Pancreas (tissue), 10 donors: ENCODE measurements at regions not wholly inside any gene's neighbourhood (a gene's known extent, or its start where the extent isn't known, plus 50 kb on each side); places are given as distances from the start of the nearest gene placed in this dataset.

Source experiments
- ATAC-seq, 4 donors: fragments of 200-7000 bp; cut with Tn5 transposase; one replicate each; pipeline versions ENCODE4 v1.8.0 to v1.9.1; 2020; ENCODE audit warnings: mild to moderate bottlenecking in 4 of 4, moderate library complexity in 4 of 4
- DNase-seq, 6 donors: peaks; one replicate each; pipeline ENCODE4 v3.0.0-alpha.2; 2020
- FAIRE-seq: peaks from 2 replicates; lab custom pipeline; 2012; peaks lifted over from hg19 to GRCh38; lab: Jason Lieb, UNC
- H3K27ac ChIP-seq, 4 donors: fragments of 200-600 bp; sonication (generic); 1 replicate in 3 of 4; 2 replicates in 1 of 4; pipeline versions ENCODE4 v1.5.0 to v1.8.0; 2020
- H3K27me3 ChIP-seq, 4 donors: fragments of 200-600 bp; one replicate each; pipeline ENCODE4 v1.8.0; 2021
- H3K36me3 ChIP-seq, 3 donors: fragments of 200-600 bp; sonication (generic) in 1 of 3; one replicate each; pipeline versions ENCODE4 v1.5.0 to v1.8.0; 2020 to 2021
- H3K4me1 ChIP-seq, 3 donors: fragments of 200-600 bp; one replicate each; pipeline ENCODE4 v1.8.0; 2021
- H3K4me3 ChIP-seq, 4 donors: fragments of 200-600 bp; sonication (generic) in 2 of 4; one replicate each; pipeline versions ENCODE4 v1.5.0 to v1.8.0; 2020 to 2021
- H3K9me3 ChIP-seq, 4 donors: fragments of 200-600 bp; one replicate each; pipeline ENCODE4 v1.8.0; 2021
- WGBS, 2 donors: extraction: QIAGEN DNeasy Blood & Tissue Kit; methylation state at CpG; one replicate each; pipeline ENCODE4 v1.1.7; 2013; 5-methylcytosine and 5-hydroxymethylcytosine counted together
- intact Hi-C, 3 donors: fragments of 100-400 bp; cut with DNase I; formaldehyde crosslinking; loops; one replicate each; pipeline versions ENCODE4 v1.11.1 to v1.14.2; 2022
- TF ChIP-seq, protein P1 (sequence below), 4 donors: fragments of 200-600 bp; sonication (generic) in 3 of 4; IDR thresholded peaks; one replicate each; pipeline versions ENCODE4 v1.5.0 to v1.8.0; 2021; ENCODE audit warnings: antibody characterized with exemption in 4 of 4
- donor health status: healthy with polysubstance abuse.
- donor health status: DM: no; HTN: no; CAD: no; lungs with moderate emphysema.
- donor health status: DM: no; HTN: no; CAD: no.
- donor health status: control.
- donor health status: control.
- donor health status: Bipolar disorder and iron deficiency.
- donor health status: DM: yes; HTN: yes; CAD: no.
- donor health status: DM: no; HTN: no; CAD: no.
- donor health status: DM: no; HTN: no; CAD: no.
- donor health status: DM: yes; HTN: yes; CAD: no.

- 76 to 78% methylated on average over 1 of the region's 1 CpG for WGBS, 2 donors
- no peak for FAIRE-seq
- intact Hi-C loops, result no loop called here
- H3K4me3 ChIP-seq, result no peak overlapping the region
- DNase-seq, result no peak
- TF ChIP-seq, protein P1, sequence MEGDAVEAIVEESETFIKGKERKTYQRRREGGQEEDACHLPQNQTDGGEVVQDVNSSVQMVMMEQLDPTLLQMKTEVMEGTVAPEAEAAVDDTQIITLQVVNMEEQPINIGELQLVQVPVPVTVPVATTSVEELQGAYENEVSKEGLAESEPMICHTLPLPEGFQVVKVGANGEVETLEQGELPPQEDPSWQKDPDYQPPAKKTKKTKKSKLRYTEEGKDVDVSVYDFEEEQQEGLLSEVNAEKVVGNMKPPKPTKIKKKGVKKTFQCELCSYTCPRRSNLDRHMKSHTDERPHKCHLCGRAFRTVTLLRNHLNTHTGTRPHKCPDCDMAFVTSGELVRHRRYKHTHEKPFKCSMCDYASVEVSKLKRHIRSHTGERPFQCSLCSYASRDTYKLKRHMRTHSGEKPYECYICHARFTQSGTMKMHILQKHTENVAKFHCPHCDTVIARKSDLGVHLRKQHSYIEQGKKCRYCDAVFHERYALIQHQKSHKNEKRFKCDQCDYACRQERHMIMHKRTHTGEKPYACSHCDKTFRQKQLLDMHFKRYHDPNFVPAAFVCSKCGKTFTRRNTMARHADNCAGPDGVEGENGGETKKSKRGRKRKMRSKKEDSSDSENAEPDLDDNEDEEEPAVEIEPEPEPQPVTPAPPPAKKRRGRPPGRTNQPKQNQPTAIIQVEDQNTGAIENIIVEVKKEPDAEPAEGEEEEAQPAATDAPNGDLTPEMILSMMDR (IDR thresholded peaks at IDR 0.05), result no peak
- no peak for ATAC-seq
- peaks cover 0 to 4% (median 0%) of the 10 kb centered on the region in 3 donors for H3K4me1 ChIP-seq
- H3K27me3 ChIP-seq, result no peaks in the 10 kb centered on the region
- H3K27ac ChIP-seq, result no peak overlapping the region
- H3K36me3 ChIP-seq, result no peaks in the 10 kb centered on the region
- no peaks in the 10 kb centered on the region for H3K9me3 ChIP-seq
Observed at GRCh38 chr7:115689941-115690340, 340.6 kb downstream of the TFEC start.

GRCh38 chr7:115683093-115683492 lies 347.5 kb downstream of the TFEC start:
- intact Hi-C loops, result no loop called here
- Histone ChIP-seq H3K27me3 (no peaks in the 10 kb centered on the region), H3K4me1 (peaks cover 0 to 16% (median 0%) of the 10 kb centered on the region in 3 donors), H3K4me3 (no peak overlapping the region), H3K9me3 (no peaks in the 10 kb centered on the region), H3K27ac (no peak overlapping the region), H3K36me3 (no peaks in the 10 kb centered on the region)
- no peak for FAIRE-seq
- TF ChIP-seq, protein P1 (IDR thresholded peaks at IDR 0.05), result no peak
- 90 to 99% methylated on average over 3 of the region's 3 CpGs for WGBS, 2 donors
- ATAC-seq, result no peak
- DNase-seq, result no peak

GRCh38 chr7:115682507-115682906 lies 348.1 kb downstream of the TFEC start:
- Histone ChIP-seq H3K9me3 (no peaks in the 10 kb centered on the region), H3K27me3 (no peaks in the 10 kb centered on the region), H3K4me3 (no peak overlapping the region), H3K4me1 (peaks cover 0 to 21% (median 5%) of the 10 kb centered on the region in 3 donors), H3K36me3 (no peaks in the 10 kb centered on the region), H3K27ac (no peak overlapping the region)
- DNase-seq (no peak), FAIRE-seq (no peak), ATAC-seq (no peak)
- intact Hi-C loops, result no loop called here
- WGBS, 2 donors, result 50 to 60% methylated on average over 3 of the region's 3 CpGs
- TF ChIP-seq, protein P1 (IDR thresholded peaks at IDR 0.05), result no peak

- intact Hi-C loops, result no loop called here
- H3K4me1 ChIP-seq, result peaks cover 0 to 32% (median 5%) of the 10 kb centered on the region in 3 donors
- FAIRE-seq (no peak), DNase-seq (no peak), ATAC-seq (no peak)
- no peaks in the 10 kb centered on the region for H3K27me3 ChIP-seq
- WGBS, 2 donors, result 93 to 95% methylated on average over 3 of the region's 3 CpGs
- no peak overlapping the region for H3K4me3 ChIP-seq
- H3K36me3 ChIP-seq, result no peaks in the 10 kb centered on the region
- TF ChIP-seq, protein P1 (IDR thresholded peaks at IDR 0.05), result no peak
- H3K9me3 ChIP-seq, result no peaks in the 10 kb centered on the region
- H3K27ac ChIP-seq, result no peak overlapping the region
Observed at GRCh38 chr7:115680921-115681320, 349.6 kb downstream of the TFEC start.

GRCh38 chr7:115679976-115680375 lies 350.6 kb downstream of the TFEC start:
- 28 to 35% methylated on average over 2 of the region's 2 CpGs for WGBS, 2 donors
- intact Hi-C loops, result no loop called here
- FAIRE-seq (no peak), DNase-seq (peak in 3 of 6 donors; percentile 16 to 27 (median 22)), ATAC-seq (peak; percentile 32 to 73 (median 68))
- H3K27ac ChIP-seq, result no peak overlapping the region
- H3K4me1 ChIP-seq, result peaks cover 0 to 28% (median 5%) of the 10 kb centered on the region in 3 donors
- no peaks in the 10 kb centered on the region for H3K9me3 ChIP-seq
- no peak overlapping the region for H3K4me3 ChIP-seq
- TF ChIP-seq, protein P1 (IDR thresholded peaks at IDR 0.05), result peak in 2 of 4 donors; percentile 21 to 30
- H3K36me3 ChIP-seq, result no peaks in the 10 kb centered on the region
- no peaks in the 10 kb centered on the region for H3K27me3 ChIP-seq
